K562 (cell line): ENCODE measurements at regions not wholly inside any gene's neighbourhood (a gene's known extent, or its start where the extent isn't known, plus 50 kb on each side); places are given as distances from the start of the nearest gene placed in this dataset.

Experiments
- BMI1 ChIP-seq: fragments of 150-350 bp; IDR thresholded peaks from 2 replicates; pipeline ENCODE4 v1.6.1; 2014; ENCODE audit warnings: low read length
- CTCF ChIP-seq, 3 experiments: IDR thresholded peaks in 2 of 3; conservative IDR thresholded peaks in 1 of 3; 2 replicates each; pipeline ENCODE4 v1.5.1; 2011 to 2012; ENCODE audit warnings: low read length in 3 of 3, mild to moderate bottlenecking in 3 of 3, control low read depth in 2 of 3, improper control_type of control experiment in 1 of 3, inconsistent platforms in 1 of 3, low read depth in 1 of 3, mixed read lengths in 1 of 3, moderate library complexity in 1 of 3; ENCODE audit not compliant: insufficient read depth in 2 of 3
- POLR2A ChIP-seq: fragments of 450-650 bp; conservative IDR thresholded peaks from 2 replicates; pipeline ENCODE4 v1.6.1; 2016
- ZFPM2 ChIP-seq: fragments of 250-450 bp; sonication (Bioruptor Pico); IDR thresholded peaks from 2 replicates; pipeline ENCODE4 v1.5.1; 2022; ENCODE audit warnings: mild to moderate bottlenecking
- ZNF699 ChIP-seq: fragments of 250-450 bp; sonication (Bioruptor Pico); IDR thresholded peaks from 2 replicates; pipeline ENCODE4 v1.8.0; 2021; ENCODE audit warnings: mild to moderate bottlenecking, moderate library complexity; ENCODE audit not compliant: insufficient replicate concordance
- TF ChIP-seq, protein P1 (sequence below): sonication (generic); formaldehyde crosslinking; IDR thresholded peaks from 2 replicates; pipeline ENCODE4 v1.9.0; 2022; ENCODE audit warnings: mild to moderate bottlenecking, missing genetic modification reagents

GRCh38 chr20:47412083-47412482 is 55.6 kb upstream of the ZMYND8 start:
- TF ChIP-seq POLR2A (no peak), CTCF (IDR thresholded peaks at IDR 0.05 in 2 of 3, conservative IDR thresholded peaks at IDR 0.05 in 1 of 3; ENCODE audit: insufficient read depth in 2 of 3, low read depth in 1 of 3, low read length in 3 of 3) (no peak), ZNF699 (CRISPR knock-in tag) (no peak), BMI1 (no peak), ZFPM2 (CRISPR knock-in tag) (no peak)
- TF ChIP-seq, protein P1, sequence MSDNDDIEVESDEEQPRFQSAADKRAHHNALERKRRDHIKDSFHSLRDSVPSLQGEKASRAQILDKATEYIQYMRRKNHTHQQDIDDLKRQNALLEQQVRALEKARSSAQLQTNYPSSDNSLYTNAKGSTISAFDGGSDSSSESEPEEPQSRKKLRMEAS (CRISPR knock-in tag): no peak
